ENCODE measurements at regions not wholly inside any gene's neighbourhood (a gene's known extent, or its start where the extent isn't known, plus 50 kb on each side); places are given as distances from the start of the nearest gene placed in this dataset.
A peak's percentile ranks its signal among the peaks of the same experiment; 100 is the strongest.
"Not testable (repeated sequence)": the region's sequence is repeated elsewhere in the genome, so short reads cannot be mapped to it uniquely, and the experiment has no call there.

GRCh38 chr6:168238159-168238909 is 81.2 kb downstream of the DACT2 start:
- in situ Hi-C loops (cut with HindIII; ENCODE audit: low pct_unique_long_range_greater_than_20kb, low sequenced_read_pairs) = no loop called here
- no peak for DNase-seq (ENCODE audit: low read depth in 1 of 2, low spot score in 1 of 2)
- TF ChIP-seq JUND (IDR thresholded peaks at IDR 0.05; ENCODE audit: low read depth) = no peak

- DNase-seq (ENCODE audit: low read depth in 1 of 2, low spot score in 1 of 2); in situ Hi-C loops (cut with HindIII; ENCODE audit: low pct_unique_long_range_greater_than_20kb, low sequenced_read_pairs): not testable (repeated sequence)
These were observed 85.7 kb downstream of the DACT2 start for GRCh38 chr6:168233875-168234213.

GRCh38 chr6:168232989-168233874 is 86.3 kb downstream of the DACT2 start:
- TF ChIP-seq JUND (IDR thresholded peaks at IDR 0.05; ENCODE audit: low read depth) = no peak
- DNase-seq (ENCODE audit: low read depth in 1 of 2, low spot score in 1 of 2) = peak in 1 of 2 experiments; percentile 6
- in situ Hi-C loops (cut with HindIII; ENCODE audit: low pct_unique_long_range_greater_than_20kb, low sequenced_read_pairs) = no loop called here

GRCh38 chr6:168232528-168232927 is 87.0 kb downstream of the DACT2 start:
- in situ Hi-C loops (cut with HindIII; ENCODE audit: low pct_unique_long_range_greater_than_20kb, low sequenced_read_pairs) = no loop called here
- TF ChIP-seq JUND (IDR thresholded peaks at IDR 0.05; ENCODE audit: low read depth) = no peak
- no peak for DNase-seq (ENCODE audit: low read depth in 1 of 2, low spot score in 1 of 2)

GRCh38 chr6:168232062-168232461 is 87.5 kb downstream of the DACT2 start:
- in situ Hi-C loops (cut with HindIII; ENCODE audit: low pct_unique_long_range_greater_than_20kb, low sequenced_read_pairs) = no loop called here
- DNase-seq (ENCODE audit: low read depth in 1 of 2, low spot score in 1 of 2) = no peak
- TF ChIP-seq JUND (IDR thresholded peaks at IDR 0.05; ENCODE audit: low read depth) = no peak

- no peak for TF ChIP-seq JUND (IDR thresholded peaks at IDR 0.05; ENCODE audit: low read depth)
- in situ Hi-C loops (cut with HindIII; ENCODE audit: low pct_unique_long_range_greater_than_20kb, low sequenced_read_pairs) = no loop called here
- DNase-seq (ENCODE audit: low read depth in 1 of 2, low spot score in 1 of 2) = no peak
These were observed 88.1 kb downstream of the DACT2 start for GRCh38 chr6:168231393-168231957.

- no peak for DNase-seq (ENCODE audit: low read depth in 1 of 2, low spot score in 1 of 2)
- in situ Hi-C loops (cut with HindIII; ENCODE audit: low pct_unique_long_range_greater_than_20kb, low sequenced_read_pairs) = no loop called here
- no peak for TF ChIP-seq JUND (IDR thresholded peaks at IDR 0.05; ENCODE audit: low read depth)
These were observed 90.2 kb downstream of the DACT2 start for GRCh38 chr6:168229368-168229752.

- TF ChIP-seq JUND (IDR thresholded peaks at IDR 0.05; ENCODE audit: low read depth) = no peak
- in situ Hi-C loops (cut with HindIII; ENCODE audit: low pct_unique_long_range_greater_than_20kb, low sequenced_read_pairs) = no loop called here
- no peak for DNase-seq (ENCODE audit: low read depth in 1 of 2, low spot score in 1 of 2)
These were observed 90.8 kb downstream of the DACT2 start for GRCh38 chr6:168228676-168229367.

- no peak for DNase-seq (ENCODE audit: low read depth in 1 of 2, low spot score in 1 of 2)
- no peak for TF ChIP-seq JUND (IDR thresholded peaks at IDR 0.05; ENCODE audit: low read depth)
- in situ Hi-C loops (cut with HindIII; ENCODE audit: low pct_unique_long_range_greater_than_20kb, low sequenced_read_pairs) = no loop called here
These were observed 91.7 kb downstream of the DACT2 start for GRCh38 chr6:168227840-168228239.

GRCh38 chr6:168226902-168227318 is 92.7 kb downstream of the DACT2 start:
- no peak for TF ChIP-seq JUND (IDR thresholded peaks at IDR 0.05; ENCODE audit: low read depth)
- in situ Hi-C loops (cut with HindIII; ENCODE audit: low pct_unique_long_range_greater_than_20kb, low sequenced_read_pairs) = no loop called here

GRCh38 chr6:168226061-168226752 is 93.4 kb downstream of the DACT2 start:
- TF ChIP-seq JUND (IDR thresholded peaks at IDR 0.05; ENCODE audit: low read depth) = no peak
- in situ Hi-C loops (cut with HindIII; ENCODE audit: low pct_unique_long_range_greater_than_20kb, low sequenced_read_pairs) = no loop called here
- DNase-seq (ENCODE audit: low read depth in 1 of 2, low spot score in 1 of 2) = no peak

More at GRCh38 chr6:168226902-168227318, 92.7 kb downstream of the DACT2 start:
- DNase-seq (ENCODE audit: low read depth in 1 of 2, low spot score in 1 of 2) = no peak

GRCh38 chr6:168225471-168225911 is 94.1 kb downstream of the DACT2 start:
- DNase-seq (ENCODE audit: low read depth in 1 of 2, low spot score in 1 of 2) = no peak
- TF ChIP-seq JUND (IDR thresholded peaks at IDR 0.05; ENCODE audit: low read depth) = no peak
- in situ Hi-C loops (cut with HindIII; ENCODE audit: low pct_unique_long_range_greater_than_20kb, low sequenced_read_pairs) = no loop called here
